GM06990 (cell line): ENCODE measurements at regions not wholly inside any gene's neighbourhood (a gene's known extent, or its start where the extent isn't known, plus 50 kb on each side); places are given as distances from the start of the nearest gene placed in this dataset.
A peak's percentile ranks its signal among the peaks of the same experiment; 100 is the strongest.

Experiments
- DNase-seq: peaks from one replicate; pipeline ENCODE4 v3.0.0-alpha.2; 2011; ENCODE audit not compliant: insufficient read length; ENCODE audit errors: extremely low read depth
- H3K27me3 ChIP-seq: replicated peaks from 2 replicates; pipeline ENCODE4 v1.6.0; 2011; ENCODE audit warnings: low read length; ENCODE audit not compliant: control insufficient read depth, insufficient read depth
- H3K36me3 ChIP-seq: 2 replicates; pipeline ENCODE4 v1.5.1; 2011; ENCODE audit warnings: low read length; ENCODE audit not compliant: control insufficient read depth, insufficient read depth
- H3K4me3 ChIP-seq: replicated peaks from 2 replicates; pipeline ENCODE4 v1.5.1; 2011; ENCODE audit warnings: low read depth, mild to moderate bottlenecking, control low read depth, low read length
- CTCF ChIP-seq: IDR thresholded peaks from 2 replicates; pipeline ENCODE4 v1.5.1; 2011; ENCODE audit warnings: low read length, control low read depth, mild to moderate bottlenecking, inconsistent platforms; ENCODE audit not compliant: insufficient read depth, poor library complexity, severe bottlenecking

- H3K4me3 ChIP-seq, result no peak overlapping the region
- H3K27me3 ChIP-seq, result no peaks in the 10 kb centered on the region; the same call in 1 of the 2 replicates
- no peaks in the 10 kb centered on the region for H3K36me3 ChIP-seq
- no peak for TF ChIP-seq CTCF
- no peak for DNase-seq
These were observed 165.9 kb downstream of the ACTL8 start for GRCh38 chr1:17920881-17921640.

DNA sequence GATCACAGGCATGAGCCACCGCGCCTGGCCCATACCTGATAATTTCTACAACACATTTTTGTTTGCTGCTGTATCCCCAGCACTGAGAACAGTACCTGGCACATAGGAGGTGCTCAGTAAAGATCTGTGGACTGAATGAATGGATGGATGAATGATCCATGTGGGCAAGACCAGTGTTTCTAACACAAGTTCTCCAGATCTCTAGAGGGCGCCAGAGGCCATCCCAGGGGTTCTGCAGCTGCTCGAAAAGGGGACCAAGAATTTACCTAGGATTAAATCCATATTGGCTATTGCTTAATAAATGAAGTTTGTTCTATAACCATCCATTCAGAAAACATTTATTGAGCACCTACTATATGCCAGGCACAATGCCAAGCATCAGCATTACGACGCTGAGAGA, 167.7 kb downstream of the ACTL8 start:
- DNase-seq, result no peak
- Histone ChIP-seq H3K4me3 (no peak overlapping the region), H3K36me3 (no peaks in the 10 kb centered on the region), H3K27me3 (no peaks in the 10 kb centered on the region; the same call in none of the 2 replicates)
- TF ChIP-seq CTCF, result peak; percentile 70

DNA sequence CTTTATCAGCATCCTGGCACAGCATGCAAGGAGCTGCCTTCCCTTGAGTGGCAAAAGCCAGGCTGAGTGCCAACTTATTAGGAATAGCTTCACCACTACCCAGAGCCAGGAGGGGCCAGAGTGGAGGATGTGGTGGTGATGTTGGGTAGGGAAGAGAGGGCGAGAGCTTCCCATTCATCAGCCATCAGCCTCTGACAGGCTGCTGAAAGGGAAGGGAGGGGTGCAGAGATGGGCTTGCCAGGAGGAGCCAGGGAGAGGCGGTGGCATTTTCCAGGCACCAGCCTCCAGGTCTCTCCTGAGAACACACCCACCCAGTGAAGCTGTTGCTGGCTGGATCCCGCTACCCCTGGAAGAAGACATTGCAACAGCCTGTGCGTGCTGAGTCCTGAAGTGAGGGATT, 168.5 kb downstream of the ACTL8 start:
- Histone ChIP-seq H3K4me3 (no peak overlapping the region), H3K36me3 (no peaks in the 10 kb centered on the region), H3K27me3 (peaks cover 2% of the 10 kb centered on the region)
- no peak for DNase-seq
- no peak for TF ChIP-seq CTCF

GRCh38 chr1:17924578-17924977, 169.4 kb downstream of the ACTL8 start:
- no peak for TF ChIP-seq CTCF
- no peaks in the 10 kb centered on the region for H3K36me3 ChIP-seq
- DNase-seq, result no peak
- peaks cover 3% of the 10 kb centered on the region for H3K27me3 ChIP-seq
- no peak overlapping the region for H3K4me3 ChIP-seq

DNA sequence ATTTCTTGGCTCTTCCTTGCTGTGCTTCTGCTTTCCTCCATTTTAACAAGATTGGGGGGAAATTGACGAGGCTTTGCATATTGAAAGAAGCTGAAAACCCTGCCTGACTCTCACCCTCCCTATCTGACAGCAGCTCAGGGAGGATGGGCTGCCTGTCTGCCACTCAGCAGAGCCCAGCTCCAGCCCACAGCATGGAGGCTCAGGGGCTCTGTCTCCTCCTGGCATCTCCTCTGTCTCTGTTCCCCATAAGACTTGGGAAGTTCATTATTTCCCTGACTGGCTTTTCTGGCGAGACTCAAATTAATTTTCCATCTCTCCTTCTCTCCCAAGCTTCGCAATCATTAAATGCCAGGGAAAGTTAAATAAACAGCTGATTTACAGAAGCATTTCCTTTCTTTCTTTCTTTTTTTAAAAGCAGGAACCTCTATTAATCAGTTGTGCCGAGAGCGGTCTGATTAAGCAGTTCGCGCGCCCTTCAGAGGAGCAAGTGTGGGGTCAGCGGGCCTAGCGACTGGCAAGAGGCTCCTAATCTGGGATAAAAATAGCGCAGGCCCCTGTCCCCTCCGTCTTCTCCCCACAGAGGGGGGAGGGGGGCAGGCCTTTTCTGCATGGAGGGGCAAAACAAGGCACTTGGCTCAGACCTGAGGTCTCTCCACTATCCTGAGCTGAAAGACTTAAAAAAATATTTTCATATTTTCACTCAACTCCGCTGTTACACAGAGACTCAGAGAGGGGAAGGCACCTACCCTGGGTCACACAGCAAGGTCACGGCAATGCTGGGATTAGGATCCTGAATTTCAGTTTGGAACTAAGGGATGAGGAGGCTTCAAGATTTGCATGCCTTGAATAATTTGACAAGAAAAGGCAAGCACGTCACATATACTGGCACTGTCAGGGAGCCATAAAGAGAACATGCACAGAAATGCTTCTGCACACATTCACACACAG, 170.4 kb downstream of the ACTL8 start:
- DNase-seq, result no peak
- peaks cover 3% of the 10 kb centered on the region for H3K27me3 ChIP-seq
- H3K4me3 ChIP-seq, result no peak overlapping the region
- H3K36me3 ChIP-seq, result no peaks in the 10 kb centered on the region
- TF ChIP-seq CTCF, result no peak
